ENCODE measurements at regions not wholly inside any gene's neighbourhood (a gene's known extent, or its start where the extent isn't known, plus 50 kb on each side); places are given as distances from the start of the nearest gene placed in this dataset.

DNA sequence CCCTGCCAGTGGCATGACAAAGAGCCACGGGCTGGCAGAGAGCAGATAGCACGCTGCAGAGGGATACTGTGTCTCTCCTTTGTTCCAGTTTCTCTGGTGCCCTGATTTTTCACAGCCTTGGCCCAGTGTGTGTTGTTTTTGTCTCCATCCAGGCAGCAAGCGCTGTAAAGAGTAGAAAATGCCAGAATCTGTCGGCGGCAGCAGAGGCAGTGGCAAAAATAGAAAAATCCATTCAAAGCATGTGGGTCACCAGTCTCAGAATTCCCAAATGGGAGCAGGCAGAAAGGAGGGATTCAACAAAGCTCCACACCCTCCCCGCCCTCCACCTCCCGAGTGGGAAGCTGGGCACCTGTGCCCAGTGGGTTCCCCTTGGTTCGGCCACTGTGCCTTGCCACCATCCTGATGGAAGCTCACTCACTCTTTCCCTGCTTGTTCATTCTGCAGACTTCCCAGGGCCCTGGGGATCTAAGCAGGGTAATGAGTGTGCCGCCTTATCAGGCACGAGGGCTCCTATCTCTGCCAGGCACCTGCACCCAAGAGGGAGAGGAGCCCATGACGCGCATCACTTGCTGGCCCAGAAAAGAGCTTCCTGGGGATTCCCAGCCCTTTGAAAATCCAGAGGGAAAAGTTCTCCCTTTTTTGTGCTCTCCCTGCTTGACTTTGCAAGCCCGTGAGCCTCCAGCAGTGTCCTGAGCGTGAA lies 416.9 kb downstream of the IRS2 start:
- TF ChIP-seq POLR2AphosphoS5 (IDR thresholded peaks at IDR 0.05; ENCODE audit: insufficient read depth in 1 of 2, low read depth in 1 of 2), result no peak
- TF ChIP-seq, protein P1, sequence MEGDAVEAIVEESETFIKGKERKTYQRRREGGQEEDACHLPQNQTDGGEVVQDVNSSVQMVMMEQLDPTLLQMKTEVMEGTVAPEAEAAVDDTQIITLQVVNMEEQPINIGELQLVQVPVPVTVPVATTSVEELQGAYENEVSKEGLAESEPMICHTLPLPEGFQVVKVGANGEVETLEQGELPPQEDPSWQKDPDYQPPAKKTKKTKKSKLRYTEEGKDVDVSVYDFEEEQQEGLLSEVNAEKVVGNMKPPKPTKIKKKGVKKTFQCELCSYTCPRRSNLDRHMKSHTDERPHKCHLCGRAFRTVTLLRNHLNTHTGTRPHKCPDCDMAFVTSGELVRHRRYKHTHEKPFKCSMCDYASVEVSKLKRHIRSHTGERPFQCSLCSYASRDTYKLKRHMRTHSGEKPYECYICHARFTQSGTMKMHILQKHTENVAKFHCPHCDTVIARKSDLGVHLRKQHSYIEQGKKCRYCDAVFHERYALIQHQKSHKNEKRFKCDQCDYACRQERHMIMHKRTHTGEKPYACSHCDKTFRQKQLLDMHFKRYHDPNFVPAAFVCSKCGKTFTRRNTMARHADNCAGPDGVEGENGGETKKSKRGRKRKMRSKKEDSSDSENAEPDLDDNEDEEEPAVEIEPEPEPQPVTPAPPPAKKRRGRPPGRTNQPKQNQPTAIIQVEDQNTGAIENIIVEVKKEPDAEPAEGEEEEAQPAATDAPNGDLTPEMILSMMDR (IDR thresholded peaks at IDR 0.05), result no peak

All from vagina (tissue), 2 donors.